ENCODE measurements at regions not wholly inside any gene's neighbourhood (a gene's known extent, or its start where the extent isn't known, plus 50 kb on each side); places are given as distances from the start of the nearest gene placed in this dataset.

- Histone ChIP-seq H3K27ac (ENCODE audit: low read depth, low read length) (no peak overlapping the region), H3K36me3 (ENCODE audit: control insufficient read depth in 2 of 4, insufficient read depth in 4 of 4, low read length in 3 of 4) (no peaks in the 10 kb centered on the region), H3K23me2 (ENCODE audit: low read depth, low read length) (no peaks in the 10 kb centered on the region), H3K79me1 (ENCODE audit: low read depth, low read length) (no peaks in the 10 kb centered on the region), H2BK5ac (ENCODE audit: low read depth, low read length) (no peak overlapping the region), H3K4me1 (replicated peaks in 1 of 4; ENCODE audit: control insufficient read depth in 3 of 4, insufficient read depth in 4 of 4, low read length in 3 of 4) (no peaks in the 10 kb centered on the region), H3K4me2 (ENCODE audit: insufficient read depth in 1 of 2, low read depth in 2 of 2, low read length in 2 of 2) (no peak overlapping the region), H3K27me3 (replicated peaks in 1 of 4; ENCODE audit: control insufficient read depth in 3 of 4, extremely low read depth in 1 of 4, insufficient read depth in 3 of 4, low read length in 3 of 4) (no peaks in the 10 kb centered on the region), H3K9me3 (ENCODE audit: insufficient read depth in 2 of 2, low read depth in 1 of 2, low read length in 1 of 2) (no peaks in the 10 kb centered on the region), H2BK20ac (ENCODE audit: low read length) (0 out of 2 replicates have a peak overlapping the region, but pooled peaks have one; percentile 61), H2BK12ac (ENCODE audit: low read depth, low read length) (no peak overlapping the region), H3K23ac (ENCODE audit: insufficient read length) (no peak overlapping the region), H2BK15ac (ENCODE audit: low read length) (no peak overlapping the region), H3K4me3 (ENCODE audit: extremely low read depth in 1 of 4, insufficient read depth in 2 of 4, low read depth in 3 of 4, low read length in 4 of 4) (no peak overlapping the region), H4K8ac (ENCODE audit: extremely low read depth, insufficient read depth, low read length) (no peak overlapping the region), H3K18ac (ENCODE audit: extremely low read depth, low read length) (no peak overlapping the region; the same call in 1 of the 2 replicates), H3K79me2 (ENCODE audit: control insufficient read depth in 1 of 2, insufficient read depth in 2 of 2, low read length in 2 of 2) (no peaks in the 10 kb centered on the region), H3K4ac (replicated peaks; ENCODE audit: insufficient read length, low read depth, low read length) (no peak overlapping the region), H4K5ac (ENCODE audit: insufficient read length, low read depth, low read length) (no peak overlapping the region), H3K9ac (replicated peaks in 1 of 4; ENCODE audit: extremely low read depth in 1 of 4, low read depth in 3 of 4, low read length in 3 of 4) (no peak overlapping the region), H4K20me1 (replicated peaks in 1 of 2; ENCODE audit: control insufficient read depth in 1 of 2, insufficient read depth in 2 of 2, low read length in 2 of 2) (no peaks in the 10 kb centered on the region), H2BK120ac (replicated peaks; ENCODE audit: low read depth, low read length) (no peak overlapping the region), H2AFZ (ENCODE audit: low read length) (peak overlapping the region; percentile 29), H3K56ac (replicated peaks; ENCODE audit: insufficient read length, low read depth, low read length) (no peak overlapping the region), H4K91ac (replicated peaks; ENCODE audit: insufficient read length, low read length) (no peak overlapping the region), H3K14ac (ENCODE audit: insufficient read length) (no peak overlapping the region), H2AK5ac (ENCODE audit: low read depth, low read length) (no peak overlapping the region)
- CTCF ChIA-PET (ENCODE audit: partially characterized antibody), result interaction anchor here (0.9 to 2.7 kb wide), 10 partner anchors 9 to 83 kb away, joined by 3 to 13 read pairs (median 4); no protein-coding TSS in a partner anchor
- DNase-seq (ENCODE audit: low read depth in 1 of 2, low spot score in 2 of 2) (no peak), FAIRE-seq (no peak)
- POLR2A ChIA-PET (ENCODE audit: partially characterized antibody), result no interaction called here
- 85% methylated on average over 12 of the region's 12 CpGs; no CpG with 5 or more reads in 1 of the 2 experiments for WGBS, 2 experiments (ENCODE audit: extremely low coverage in 1 of 2, insufficient coverage in 1 of 2, insufficient read length in 1 of 2, insufficient replicate concordance in 2 of 2, low coverage in 1 of 2, low lambda C conversion rate in 2 of 2, missing lambda C conversion rate in 1 of 2)
- no peak for TF ChIP-seq SIRT6 (IDR thresholded peaks at IDR 0.05; ENCODE audit: low read length)
- TF ChIP-seq EP300 (IDR thresholded peaks at IDR 0.05; ENCODE audit: borderline replicate concordance in 1 of 2, low read depth in 2 of 2, low read length in 2 of 2), result no peak
Observed at GRCh38 chr6:149164199-149164750, 153.2 kb upstream of the TAB2 start.

Data from H1 (cell line).